HG03064 (cell line): ENCODE measurements at regions not wholly inside any gene's neighbourhood (a gene's known extent, or its start where the extent isn't known, plus 50 kb on each side); places are given as distances from the start of the nearest gene placed in this dataset.

Experiments used
- ATAC-seq: cut with Tn5 transposase; IDR thresholded peaks from one replicate; pipeline ENCODE4 v1.9.1; 2021; ENCODE audit warnings: low read depth; ENCODE audit not compliant: unreplicated experiment

DNA sequence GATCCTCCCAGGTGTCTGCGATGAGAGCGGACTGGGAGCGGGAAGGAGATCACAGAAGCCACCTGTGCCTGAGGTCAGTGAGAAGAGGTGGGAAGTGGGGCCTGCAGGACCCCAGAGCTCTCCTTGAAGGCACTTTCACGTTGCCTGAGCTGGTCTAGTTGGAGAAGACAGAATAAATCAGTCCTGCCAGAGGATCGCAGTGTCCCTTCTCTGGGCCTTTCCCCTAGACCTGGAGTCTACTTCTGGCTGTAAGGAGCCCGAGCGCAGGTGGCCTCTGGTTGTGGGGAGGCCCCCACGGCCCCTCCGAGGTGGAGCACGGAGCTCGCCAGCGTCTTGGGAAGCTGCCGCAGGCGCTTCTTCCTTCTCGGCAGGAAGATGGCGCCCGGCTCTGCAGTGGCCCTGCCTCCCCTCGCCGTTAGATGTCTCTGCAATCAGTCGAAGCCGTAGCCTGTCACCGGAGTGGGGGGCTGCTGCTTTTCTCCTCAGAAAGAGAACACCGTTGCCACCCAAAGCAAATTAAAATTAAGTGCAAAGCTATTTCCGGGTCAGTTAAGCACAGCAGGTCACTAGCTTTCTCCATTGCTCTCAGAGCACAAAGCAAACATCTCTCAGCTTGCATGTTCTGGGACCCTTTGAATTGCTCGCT lies 212.0 kb upstream of the MYT1L start:
- no peak for ATAC-seq

DNA sequence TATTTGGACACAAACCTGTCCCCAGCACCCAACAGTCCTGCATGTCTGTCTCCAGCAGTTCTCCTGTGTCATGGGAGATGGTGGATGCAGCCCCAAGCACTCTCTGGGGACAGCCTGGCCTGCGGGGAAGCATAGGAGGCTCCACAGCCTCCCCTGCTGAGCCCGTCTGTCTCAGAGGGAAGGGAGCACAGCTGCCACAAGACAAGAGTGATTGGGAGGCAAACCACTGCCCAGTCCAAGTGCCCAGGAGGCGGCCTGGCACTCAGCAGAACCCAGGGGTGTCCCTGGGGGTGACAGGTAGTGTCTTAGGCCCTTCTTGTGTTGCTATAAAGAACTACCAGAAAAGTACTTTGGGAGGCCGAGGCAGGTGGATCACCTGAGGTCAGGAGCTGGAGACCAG lies 211.2 kb upstream of the MYT1L start:
- ATAC-seq, result no peak

DNA sequence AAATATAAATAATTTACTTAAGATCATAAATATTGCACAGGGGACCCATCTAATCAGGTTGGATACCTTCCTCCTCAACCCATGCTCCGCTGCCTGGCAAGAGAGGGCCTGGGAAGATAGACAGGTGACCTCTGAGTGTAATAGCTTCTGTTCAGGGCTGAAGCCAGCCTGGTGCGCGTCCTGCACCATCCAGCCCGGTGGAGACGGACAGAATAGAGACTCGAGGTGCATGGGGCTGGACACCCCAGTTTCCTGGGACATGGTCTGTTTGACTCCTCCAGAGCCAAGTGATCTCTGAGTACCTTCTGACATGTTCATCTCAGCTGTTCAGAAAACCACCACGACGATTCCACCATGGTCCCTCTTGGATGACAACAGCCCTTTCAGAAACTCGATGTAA lies 209.3 kb upstream of the MYT1L start:
- no peak for ATAC-seq

DNA sequence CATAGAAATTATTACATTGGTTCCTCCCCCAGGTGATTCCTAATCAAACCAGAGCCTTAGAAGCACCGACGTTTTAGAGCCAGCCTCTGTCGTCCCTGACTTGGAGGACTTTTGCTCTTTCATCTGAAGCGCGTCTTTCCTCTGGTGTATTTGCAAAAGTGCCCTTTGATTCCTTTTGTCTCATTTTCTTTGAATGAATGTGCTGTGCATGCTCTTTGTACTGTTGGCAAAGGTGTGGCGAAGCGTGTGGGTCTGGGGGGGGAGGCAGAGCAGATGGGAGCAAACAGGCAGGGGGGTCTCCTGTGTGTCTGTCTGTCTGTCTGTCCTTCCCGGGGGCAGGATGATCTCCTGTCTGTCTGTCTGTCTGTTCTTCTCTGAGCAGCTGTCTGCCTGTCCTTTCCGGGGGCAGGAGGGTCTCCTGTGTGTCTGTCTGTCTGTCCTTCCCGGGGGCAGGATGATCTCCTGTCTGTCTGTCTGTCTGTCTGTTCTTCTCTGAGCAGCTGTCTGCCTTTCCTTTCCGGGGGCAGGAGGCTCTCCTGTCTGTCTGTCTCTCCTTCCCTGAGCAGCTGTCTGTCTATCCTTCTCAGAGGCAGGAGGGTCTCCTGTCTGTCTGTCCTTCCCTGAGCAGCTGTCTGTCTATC lies 205.5 kb upstream of the MYT1L start:
- no peak for ATAC-seq

DNA sequence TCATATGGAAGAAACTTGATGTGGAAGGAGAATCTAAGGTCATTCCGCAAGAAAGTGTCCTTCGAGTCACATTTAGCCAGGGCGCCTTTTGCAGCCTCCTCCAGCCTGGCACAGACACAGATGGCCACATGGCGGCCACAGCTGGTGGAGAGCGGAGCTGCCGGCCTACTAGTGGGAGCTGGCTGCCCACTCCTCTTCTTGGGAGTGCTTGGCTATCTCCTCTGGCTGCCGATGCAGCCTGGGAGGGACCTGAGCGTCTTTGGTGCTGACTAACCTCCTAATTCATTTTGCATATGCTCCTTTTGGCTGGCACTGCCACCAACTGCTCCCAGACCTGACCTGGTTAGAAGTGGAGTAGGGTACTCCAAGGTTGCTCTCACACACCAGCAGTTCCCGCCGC lies 199.3 kb upstream of the MYT1L start:
- ATAC-seq, result no peak

DNA sequence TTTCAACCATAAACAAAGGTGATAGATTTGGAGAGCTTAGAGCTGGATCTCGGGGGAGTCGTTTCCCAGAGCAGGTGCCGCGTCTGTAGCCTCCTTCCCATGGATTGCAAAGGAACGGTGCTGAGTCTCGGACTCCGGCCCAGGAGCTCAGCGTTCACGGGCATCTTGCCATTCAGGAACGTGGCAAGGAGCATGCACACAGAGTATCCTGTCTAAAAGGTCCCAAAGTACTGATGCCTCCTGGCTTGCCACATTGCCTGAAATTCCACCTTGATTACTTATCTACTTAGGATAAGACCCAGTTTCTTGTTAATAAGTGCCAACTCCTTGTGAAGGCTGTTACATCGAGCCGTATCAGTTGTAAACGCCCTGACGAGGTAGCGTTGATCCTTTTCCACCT lies 197.8 kb upstream of the MYT1L start:
- no peak for ATAC-seq

DNA sequence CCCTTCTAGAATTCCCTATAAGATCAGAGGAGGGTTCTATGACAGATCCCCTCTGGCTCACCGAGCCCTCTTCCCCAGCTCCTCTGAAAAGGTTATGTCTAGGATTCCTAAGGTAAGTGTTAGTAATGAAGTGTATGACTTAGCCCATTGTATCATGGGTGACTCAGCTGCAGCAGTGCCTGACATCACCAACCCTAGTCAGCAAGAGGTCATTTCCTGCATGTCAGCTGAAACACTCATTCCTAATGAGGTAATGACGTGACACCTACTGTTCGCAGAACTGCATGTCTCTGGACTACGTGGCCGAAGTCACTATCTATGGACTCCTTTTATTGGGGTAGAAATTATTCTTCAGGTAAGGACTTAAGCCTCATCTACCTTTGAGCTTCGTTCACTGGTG lies 196.1 kb upstream of the MYT1L start:
- ATAC-seq, result no peak

DNA sequence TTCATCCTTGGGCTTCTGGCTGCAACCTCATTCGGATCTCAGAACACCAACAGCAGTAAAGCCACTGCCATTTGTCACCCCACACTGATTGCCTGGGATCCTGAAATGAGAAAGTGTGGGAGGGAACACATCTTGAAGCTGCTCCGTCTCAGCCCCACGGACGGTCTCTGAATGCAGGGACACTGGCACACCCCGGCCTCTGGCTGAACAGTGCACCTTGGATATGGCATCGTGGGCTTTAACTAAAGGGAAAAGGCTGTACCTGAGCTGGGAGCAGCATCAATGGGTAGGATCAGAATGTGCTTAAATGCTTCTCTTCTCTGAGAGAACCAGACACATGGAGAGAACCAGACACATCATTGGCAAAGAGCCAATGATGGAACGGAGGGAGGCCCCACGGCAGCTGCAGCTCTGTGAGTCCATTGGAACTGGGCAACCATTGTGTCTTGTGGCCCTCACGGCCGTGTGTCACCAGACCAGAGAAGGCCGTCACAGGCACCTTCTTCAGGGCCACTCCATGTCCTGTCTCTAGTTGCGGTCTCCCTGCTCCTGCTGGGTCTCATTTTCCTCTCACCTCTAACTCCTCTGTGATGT lies 193.4 kb upstream of the MYT1L start:
- no peak for ATAC-seq

DNA sequence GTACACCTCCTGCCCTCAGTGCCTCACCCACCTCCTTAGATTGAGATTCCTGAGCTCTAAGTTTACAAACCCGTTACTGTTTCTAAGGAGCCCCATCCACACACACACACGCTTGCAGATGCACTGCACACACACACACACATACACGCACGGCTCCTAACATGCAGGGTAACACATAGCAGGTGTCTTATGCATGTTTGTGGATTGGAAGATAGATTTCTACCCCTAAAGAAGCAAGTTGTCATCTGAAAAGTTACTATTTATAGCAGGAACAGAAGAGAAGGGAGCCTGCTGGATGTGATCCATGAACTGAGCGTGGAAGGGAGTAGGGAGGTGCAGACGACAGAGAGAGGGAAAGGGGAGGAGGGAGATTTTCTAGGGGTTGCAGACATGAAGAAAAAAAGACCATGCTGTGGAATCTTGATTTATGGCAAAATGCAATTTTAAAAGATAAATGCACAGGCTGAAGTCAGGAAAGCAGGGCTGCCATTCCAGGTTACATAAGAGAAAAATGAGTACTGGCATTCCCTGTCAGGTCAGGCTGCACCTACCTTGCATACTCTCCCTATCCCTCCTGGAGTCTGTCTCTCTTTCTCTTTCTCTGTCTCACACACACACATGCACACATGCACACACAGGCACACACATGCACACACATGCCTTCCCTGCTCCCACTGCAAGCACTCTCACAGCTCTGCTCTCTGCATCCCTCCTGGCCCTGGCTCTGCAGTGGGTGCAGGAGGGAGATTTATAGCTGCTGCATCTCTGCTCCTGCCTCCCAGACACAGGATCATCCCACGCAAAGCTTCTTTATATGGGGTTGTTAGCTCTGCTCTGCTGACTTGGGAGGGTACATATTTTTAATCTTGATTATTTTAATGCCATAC lies 192.6 kb upstream of the MYT1L start:
- no peak for ATAC-seq

DNA sequence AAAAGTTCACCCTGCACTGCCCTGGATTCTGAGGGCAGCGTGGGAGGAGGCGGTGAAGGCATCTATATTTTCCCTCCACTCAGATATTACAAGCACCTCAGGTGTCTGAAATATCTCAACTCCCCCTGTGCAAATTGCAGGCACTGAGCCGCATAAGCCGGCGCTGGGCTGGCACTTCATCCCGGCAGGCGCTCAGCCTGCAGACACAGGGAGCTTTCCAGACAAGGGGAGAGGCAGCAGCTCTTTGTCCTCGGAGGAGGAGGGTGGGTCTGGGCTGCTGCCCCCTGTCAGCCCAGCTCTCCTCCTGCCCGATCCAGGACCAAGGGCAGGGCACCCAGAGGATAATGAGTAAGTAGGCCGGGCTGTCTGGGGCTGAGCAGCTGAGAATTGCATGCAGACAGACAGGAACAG lies 189.3 kb upstream of the MYT1L start:
- ATAC-seq, result no peak

DNA sequence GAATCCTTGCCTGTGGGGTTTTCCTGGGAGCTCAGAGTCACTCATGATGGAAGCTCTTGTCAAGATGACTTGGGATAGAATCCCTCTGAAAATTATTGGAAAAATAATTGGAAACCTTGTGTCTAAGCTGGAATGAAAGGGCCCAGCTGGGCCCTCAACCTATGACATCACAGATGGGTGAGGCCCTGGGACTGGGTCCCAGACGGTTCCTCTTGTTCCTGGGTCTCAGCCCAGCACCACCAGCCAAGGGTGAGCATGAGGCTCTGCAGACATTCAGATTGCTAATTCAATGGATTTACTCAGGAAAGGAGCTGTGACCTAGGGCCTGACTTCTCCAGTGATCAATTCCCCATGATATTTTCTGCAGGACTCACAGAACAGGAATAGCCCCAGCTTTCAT lies 188.3 kb upstream of the MYT1L start:
- ATAC-seq, result no peak

DNA sequence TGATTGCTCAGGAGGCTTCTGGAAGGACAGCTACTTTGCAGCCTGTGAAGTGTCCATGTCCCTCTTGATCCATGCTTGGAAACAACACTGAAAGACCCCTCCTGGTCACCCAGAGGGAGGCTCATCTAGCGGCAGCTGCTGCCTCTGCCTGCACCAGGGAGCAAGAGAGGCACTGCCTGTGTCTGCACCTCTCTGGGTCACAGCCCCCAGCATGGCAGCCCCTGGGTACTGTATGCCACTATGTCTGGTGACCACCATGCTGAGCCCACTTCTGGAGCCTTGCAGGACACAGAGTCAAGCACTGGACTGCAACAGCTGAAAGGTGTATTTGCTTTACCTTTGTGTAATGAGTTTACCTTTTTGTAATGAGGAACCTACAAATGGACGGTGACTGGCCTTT lies 186.3 kb upstream of the MYT1L start:
- no peak for ATAC-seq

DNA sequence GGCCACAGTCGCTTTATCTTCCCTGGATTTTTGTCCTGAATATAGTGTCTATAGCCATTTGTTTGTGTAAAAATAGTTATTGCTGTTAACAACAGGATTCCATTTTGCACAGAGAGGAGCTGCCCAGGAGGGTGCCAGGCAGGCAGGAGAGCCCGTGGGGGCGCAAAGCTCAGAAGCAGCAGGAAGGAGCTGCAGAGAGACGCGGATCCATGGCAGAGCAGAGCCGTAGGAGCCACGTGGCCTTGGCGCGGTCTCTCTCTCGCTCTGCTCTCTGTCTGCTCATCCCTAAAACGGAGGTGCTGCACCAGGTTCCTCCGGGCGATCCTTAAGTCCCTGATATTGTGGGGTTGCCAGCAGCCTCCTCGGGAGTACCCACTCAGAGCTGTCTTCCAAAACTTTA lies 185.3 kb upstream of the MYT1L start:
- no peak for ATAC-seq

DNA sequence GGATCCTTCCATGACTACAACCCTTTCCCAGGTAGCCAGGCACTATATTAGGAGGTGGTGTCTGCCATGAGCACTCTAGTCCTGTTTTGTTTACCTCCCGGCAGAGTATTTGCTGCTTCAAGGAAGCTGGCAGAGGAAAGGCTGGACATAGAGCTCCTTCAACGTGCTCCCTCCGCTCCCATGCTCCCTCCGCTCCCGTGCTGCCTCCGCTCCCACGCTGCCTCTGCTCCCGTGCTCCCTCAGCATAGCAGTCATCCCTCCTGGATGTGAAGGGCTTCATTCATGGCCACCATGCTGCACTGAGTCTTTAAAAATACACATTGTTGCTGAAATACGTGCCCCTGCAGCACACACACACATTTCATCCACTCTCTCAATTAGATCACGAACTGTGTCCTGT lies 181.9 kb upstream of the MYT1L start:
- no peak for ATAC-seq

DNA sequence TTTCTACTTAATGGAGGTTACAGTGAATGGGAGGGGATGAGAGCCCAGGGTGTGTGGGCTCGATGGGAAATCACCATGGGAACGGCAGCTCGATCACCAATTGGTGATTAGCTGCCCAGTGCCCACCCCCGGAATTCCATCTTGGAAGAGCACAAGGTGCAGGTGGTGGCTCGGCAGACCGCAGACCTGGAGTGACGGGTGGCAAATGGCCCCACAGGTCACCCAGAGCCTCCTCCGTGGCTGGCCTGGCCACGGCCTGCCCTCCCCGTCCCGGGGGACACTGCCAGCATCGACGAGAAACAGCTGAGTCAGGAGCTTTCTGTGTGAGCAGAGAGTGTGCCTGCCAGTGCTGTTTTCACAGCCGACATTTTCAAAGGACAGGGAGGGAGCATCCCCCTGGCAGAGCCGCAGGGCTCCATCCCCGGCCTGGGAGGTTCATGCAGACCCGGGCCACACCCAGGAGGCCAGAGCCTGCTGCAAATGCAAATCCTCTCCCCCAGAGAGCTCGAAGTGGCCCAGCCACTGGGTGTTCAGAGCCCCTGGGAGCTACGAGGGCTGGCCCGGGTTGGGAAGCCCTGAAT lies 176.4 kb upstream of the MYT1L start:
- no peak for ATAC-seq

DNA sequence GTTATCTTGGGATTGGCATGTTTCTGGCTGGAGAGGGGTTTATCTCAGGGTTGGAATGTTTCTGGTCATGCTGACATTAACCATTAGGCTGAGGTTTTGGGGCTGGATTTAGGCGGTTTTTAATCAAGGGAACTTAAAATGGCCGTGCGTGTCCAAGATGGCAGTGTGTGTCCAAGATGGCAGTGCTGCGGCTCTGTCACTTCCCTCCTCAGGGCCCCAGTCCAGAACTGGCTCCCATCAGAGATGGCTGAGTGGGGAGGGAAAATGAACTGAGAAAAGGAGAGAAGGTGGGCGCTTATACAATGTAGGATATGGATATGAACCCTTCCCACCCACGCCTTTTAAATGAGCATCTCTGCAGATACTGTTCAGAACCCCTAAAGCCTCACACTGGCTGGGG lies 175.5 kb upstream of the MYT1L start:
- no peak for ATAC-seq

DNA sequence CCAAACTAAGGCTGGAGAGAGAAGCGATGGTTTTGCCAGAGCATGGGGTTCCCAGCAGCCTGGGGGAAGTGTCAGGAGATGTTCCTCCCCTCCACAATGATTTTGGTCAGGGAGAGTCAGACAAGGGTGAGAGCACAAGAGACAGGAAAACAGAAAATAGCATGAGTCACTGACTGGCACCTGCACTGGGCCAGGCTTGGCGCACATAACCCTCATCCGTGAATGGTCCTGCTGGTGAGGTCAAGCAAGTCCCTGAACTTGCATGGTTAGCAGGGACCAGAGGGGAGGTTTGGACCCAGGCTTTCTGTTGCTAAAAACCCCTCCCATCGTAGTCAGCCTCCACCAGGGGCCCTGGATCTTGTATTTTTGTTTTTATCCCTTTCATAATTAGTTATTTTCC lies 174.5 kb upstream of the MYT1L start:
- no peak for ATAC-seq

DNA sequence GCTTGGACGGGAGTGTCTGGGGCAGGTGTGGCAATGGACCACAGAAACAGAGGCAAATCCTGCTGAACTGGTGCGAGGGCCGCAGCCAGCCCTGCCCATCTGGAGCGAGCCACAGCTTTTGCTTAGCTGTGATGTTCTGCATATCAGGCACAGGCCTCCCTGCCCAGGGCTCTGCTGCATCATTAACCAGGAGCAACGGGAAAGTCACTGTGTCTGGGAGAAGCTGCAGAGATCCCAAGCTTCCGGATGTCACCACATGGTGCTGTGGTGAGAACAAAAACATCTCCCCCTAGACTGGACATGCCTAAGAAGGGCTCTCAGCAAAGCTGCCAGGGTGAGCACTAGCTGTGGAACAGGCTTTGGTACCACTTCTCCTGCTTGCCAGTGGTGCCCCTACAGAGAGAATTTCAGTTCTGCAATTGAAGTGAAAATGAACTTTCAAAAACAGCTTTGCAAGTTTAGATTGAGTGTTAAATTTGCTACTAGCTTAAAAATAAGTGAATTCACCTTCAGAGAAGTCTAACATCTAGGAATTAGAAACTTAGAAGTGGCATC lies 172.9 kb upstream of the MYT1L start:
- no peak for ATAC-seq

DNA sequence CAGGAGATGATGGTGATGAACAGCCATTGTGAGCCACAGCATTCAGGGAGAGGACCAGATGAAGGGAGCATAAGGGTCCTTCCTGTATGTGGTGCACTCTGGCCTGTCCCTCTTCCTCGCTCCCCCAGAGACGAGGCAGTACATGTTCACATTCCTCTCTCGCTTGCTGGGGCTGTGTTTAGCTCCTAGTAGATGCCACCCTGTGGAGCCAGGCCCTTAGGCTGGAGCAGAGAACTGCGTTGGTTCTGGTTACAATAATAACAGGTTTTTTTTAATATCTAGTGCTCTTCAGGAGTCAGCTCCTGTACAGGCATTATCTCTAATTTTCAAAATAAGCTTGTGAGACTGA lies 171.1 kb upstream of the MYT1L start:
- ATAC-seq, result no peak

DNA sequence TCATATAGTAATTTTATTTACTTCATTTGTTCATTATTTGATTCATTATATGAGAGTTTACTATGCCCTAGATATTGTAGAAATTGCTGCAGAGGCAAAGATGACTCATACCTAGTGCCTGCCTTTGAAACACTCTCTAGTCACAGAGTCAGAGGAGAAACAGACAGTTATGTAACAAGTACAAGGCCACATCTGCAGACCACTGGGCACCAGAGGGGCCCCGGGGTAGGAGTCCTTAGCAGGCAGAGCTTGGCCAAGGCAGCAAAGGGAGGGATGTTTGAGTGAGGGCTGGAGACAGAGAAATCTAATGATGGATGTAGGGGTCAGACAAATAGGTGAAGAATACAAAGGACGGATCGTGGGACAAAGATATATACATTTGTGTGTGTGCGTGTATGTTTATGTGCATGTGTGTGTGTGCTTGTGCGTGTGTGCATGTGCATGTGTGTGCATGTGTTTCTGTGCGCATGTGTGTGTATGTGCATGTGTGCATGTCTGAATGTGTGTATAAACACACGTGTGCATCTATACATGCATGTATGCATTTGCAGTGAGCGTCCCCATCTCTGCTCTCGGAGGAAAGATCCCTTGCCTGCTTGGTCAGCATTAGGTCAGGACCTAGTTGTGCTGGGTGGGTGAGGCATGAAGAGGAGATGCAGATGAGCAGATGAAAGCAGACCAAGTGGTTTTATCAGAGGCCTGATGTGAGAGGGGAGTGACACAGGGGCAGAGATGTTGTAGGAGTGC lies 170.6 kb upstream of the MYT1L start:
- no peak for ATAC-seq
